SH-SY5Y (cell line): ENCODE measurements at regions not wholly inside any gene's neighbourhood (a gene's known extent, or its start where the extent isn't known, plus 50 kb on each side); places are given as distances from the start of the nearest gene placed in this dataset.

Experiments used
- GATA2 ChIP-seq: IDR thresholded peaks from 2 replicates; pipeline ENCODE4 v1.6.1; 2011; ENCODE audit warnings: mild to moderate bottlenecking, low read depth, low read length
- GATA3 ChIP-seq: IDR thresholded peaks from 2 replicates; pipeline ENCODE4 v1.6.1; 2011; ENCODE audit warnings: low read depth, mild to moderate bottlenecking, low read length, moderate library complexity

- TF ChIP-seq GATA2 (no peak), GATA3 (no peak)
Observed at GRCh38 chr1:54464031-54464476, 57.9 kb upstream of the SSBP3 start.
